H1 (cell line): ENCODE measurements at regions not wholly inside any gene's neighbourhood (a gene's known extent, or its start where the extent isn't known, plus 50 kb on each side); places are given as distances from the start of the nearest gene placed in this dataset.

Experiments
- CTCF ChIA-PET: fragments of 300-600 bp; sonication (Branson Sonifier 250); formaldehyde crosslinking; loops from one replicate; lab custom pipeline; 2021; ENCODE audit not compliant: partially characterized antibody; lab: Charles Lee
- POLR2A ChIA-PET: fragments of 300-600 bp; sonication (Branson Sonifier 250); formaldehyde crosslinking; loops from one replicate; lab custom pipeline; 2021; ENCODE audit warnings: inconsistent platforms; ENCODE audit not compliant: partially characterized antibody; lab: Charles Lee
- DNase-seq, 2 experiments: peaks; one replicate each; pipeline versions ENCODE4 v3.0.0 to v3.0.0-alpha.2; 2010 to 2022; ENCODE audit warnings: low spot score in 2 of 2, low read depth in 1 of 2, mixed read lengths in 1 of 2
- FAIRE-seq: peaks from 2 replicates; lab custom pipeline; 2011; peaks lifted over from hg19 to GRCh38; lab: Jason Lieb, UNC
- H2AFZ ChIP-seq: 2 replicates; pipeline ENCODE4 v1.8.1; 2012; ENCODE audit warnings: low read length, inconsistent platforms
- H2AK5ac ChIP-seq: 2 replicates; pipeline ENCODE4 v1.6.1; 2013; ENCODE audit warnings: low read depth, low read length
- H2BK120ac ChIP-seq: replicated peaks from 2 replicates; pipeline ENCODE3; 2013; ENCODE audit warnings: low read depth, low read length, inconsistent platforms
- H2BK12ac ChIP-seq: 2 replicates; pipeline ENCODE4 v1.6.1; 2013; ENCODE audit warnings: low read depth, low read length
- H2BK15ac ChIP-seq: 2 replicates; pipeline ENCODE4 v1.6.1; 2013; ENCODE audit warnings: low read length
- H2BK20ac ChIP-seq: 2 replicates; pipeline ENCODE4 v1.6.1; 2013; ENCODE audit warnings: low read length
- H2BK5ac ChIP-seq: 2 replicates; pipeline ENCODE4 v1.6.1; 2013; ENCODE audit warnings: low read depth, low read length
- H3K14ac ChIP-seq: 2 replicates; pipeline ENCODE4 v1.6.1; 2013; ENCODE audit warnings: inconsistent platforms; ENCODE audit not compliant: insufficient read length
- H3K18ac ChIP-seq: 2 replicates; pipeline ENCODE4 v1.6.1; 2013; ENCODE audit warnings: low read length; ENCODE audit errors: extremely low read depth
- H3K23ac ChIP-seq: 2 replicates; pipeline ENCODE4 v1.6.1; 2013; ENCODE audit warnings: inconsistent platforms; ENCODE audit not compliant: insufficient read length
- H3K23me2 ChIP-seq: 2 replicates; pipeline ENCODE4 v1.6.1; 2013; ENCODE audit warnings: low read depth, low read length
- H3K27ac ChIP-seq: 2 replicates; pipeline ENCODE4 v1.6.1; 2011; ENCODE audit warnings: low read depth, low read length, inconsistent platforms
- H3K27me3 ChIP-seq, 4 experiments: replicated peaks in 1 of 4; 1 replicate in 1 of 4; 2 replicates in 3 of 4; pipeline versions ENCODE4 v1.6.1 to v1.8.1; 2011 to 2013; ENCODE audit warnings: low read length in 3 of 4, mild to moderate bottlenecking in 3 of 4, inconsistent platforms in 2 of 4, mixed read lengths in 2 of 4, moderate library complexity in 1 of 4; ENCODE audit not compliant: control insufficient read depth in 3 of 4, insufficient read depth in 3 of 4; ENCODE audit errors: extremely low read depth in 1 of 4
- H3K36me3 ChIP-seq, 4 experiments: 2 replicates each; pipeline versions ENCODE4 v1.6.1 to v1.8.1; 2011 to 2013; ENCODE audit warnings: mild to moderate bottlenecking in 4 of 4, low read length in 3 of 4, moderate library complexity in 2 of 4, control low read depth in 1 of 4, inconsistent platforms in 1 of 4; ENCODE audit not compliant: insufficient read depth in 4 of 4, control insufficient read depth in 2 of 4
- H3K4ac ChIP-seq: replicated peaks from 2 replicates; pipeline ENCODE3; 2013; ENCODE audit warnings: low read length, low read depth, mixed read lengths, inconsistent platforms; ENCODE audit not compliant: insufficient read length
- H3K4me1 ChIP-seq, 4 experiments: replicated peaks in 1 of 4; 1 replicate in 1 of 4; 2 replicates in 3 of 4; pipeline versions ENCODE4 v1.6.1 to v1.8.1; 2011 to 2013; ENCODE audit warnings: low read length in 3 of 4, inconsistent platforms in 2 of 4, mixed read lengths in 1 of 4; ENCODE audit not compliant: insufficient read depth in 4 of 4, control insufficient read depth in 3 of 4
- H3K4me2 ChIP-seq, 2 experiments: 2 replicates each; pipeline versions ENCODE4 v1.6.1 to v1.8.1; 2011 to 2013; ENCODE audit warnings: low read depth in 2 of 2, low read length in 2 of 2, control low read depth in 1 of 2, inconsistent platforms in 1 of 2, mild to moderate bottlenecking in 1 of 2; ENCODE audit not compliant: insufficient read depth in 1 of 2
- H3K4me3 ChIP-seq, 4 experiments: fragments of 200-600, 300-600 bp in 1 of 4; sonication (generic), shearing (Covaris generic), sonication (Bioruptor Twin) in 1 of 4; 2 replicates each; pipeline versions ENCODE4 v1.5.1 to v1.8.1; 2011 to 2016; ENCODE audit warnings: low read length in 4 of 4, low read depth in 3 of 4, control low read depth in 2 of 4, inconsistent platforms in 2 of 4, mild to moderate bottlenecking in 2 of 4, mixed read lengths in 1 of 4, moderate library complexity in 1 of 4; ENCODE audit not compliant: insufficient read depth in 2 of 4; ENCODE audit errors: extremely low read depth in 1 of 4
- H3K56ac ChIP-seq: replicated peaks from 2 replicates; pipeline ENCODE3; 2013; ENCODE audit warnings: low read depth, mild to moderate bottlenecking, mixed read lengths, low read length, inconsistent platforms; ENCODE audit not compliant: insufficient read length
- H3K79me1 ChIP-seq: 2 replicates; pipeline ENCODE4 v1.6.1; 2013; ENCODE audit warnings: low read depth, low read length, control low read depth
- H3K79me2 ChIP-seq, 2 experiments: 2 replicates each; pipeline versions ENCODE4 v1.6.1 to v1.8.1; 2012 to 2013; ENCODE audit warnings: low read length in 2 of 2, mild to moderate bottlenecking in 2 of 2, inconsistent platforms in 1 of 2; ENCODE audit not compliant: insufficient read depth in 2 of 2, control insufficient read depth in 1 of 2
- H3K9ac ChIP-seq, 4 experiments: replicated peaks in 1 of 4; 1 replicate in 1 of 4; 2 replicates in 3 of 4; pipeline versions ENCODE4 v1.6.1 to v1.8.1; 2011 to 2013; ENCODE audit warnings: low read depth in 3 of 4, low read length in 3 of 4, control low read depth in 2 of 4, mild to moderate bottlenecking in 2 of 4, moderate library complexity in 2 of 4, inconsistent platforms in 1 of 4; ENCODE audit errors: extremely low read depth in 1 of 4
- H3K9me3 ChIP-seq, 2 experiments: 2 replicates each; pipeline versions ENCODE4 v1.6.1 to v1.8.1; 2012 to 2013; ENCODE audit warnings: mild to moderate bottlenecking in 2 of 2, moderate library complexity in 2 of 2, control low read depth in 1 of 2, inconsistent platforms in 1 of 2, low read depth in 1 of 2, low read length in 1 of 2, mixed read lengths in 1 of 2; ENCODE audit not compliant: insufficient read depth in 2 of 2
- H4K20me1 ChIP-seq, 2 experiments: replicated peaks in 1 of 2; 2 replicates each; pipeline versions ENCODE3 to v1.8.1; 2011 to 2013; ENCODE audit warnings: inconsistent platforms in 2 of 2, low read length in 2 of 2, mild to moderate bottlenecking in 1 of 2; ENCODE audit not compliant: insufficient read depth in 2 of 2, control insufficient read depth in 1 of 2
- H4K5ac ChIP-seq: 2 replicates; pipeline ENCODE4 v1.6.1; 2013; ENCODE audit warnings: low read length, low read depth, mixed read lengths, inconsistent platforms; ENCODE audit not compliant: insufficient read length
- H4K8ac ChIP-seq: 2 replicates; pipeline ENCODE4 v1.8.0; 2013; ENCODE audit warnings: mild to moderate bottlenecking, moderate library complexity, low read length, inconsistent platforms; ENCODE audit not compliant: insufficient read depth; ENCODE audit errors: extremely low read depth
- H4K91ac ChIP-seq: replicated peaks from 2 replicates; pipeline ENCODE3; 2013; ENCODE audit warnings: low read length, mixed read lengths, inconsistent platforms; ENCODE audit not compliant: insufficient read length
- MAFK ChIP-seq: IDR thresholded peaks from 2 replicates; pipeline ENCODE4 v1.6.1; 2012; ENCODE audit warnings: low read depth, mild to moderate bottlenecking, improper control_type of control experiment, low read length
- TAF1 ChIP-seq: IDR thresholded peaks from 2 replicates; pipeline ENCODE4 v1.6.1; 2011; ENCODE audit warnings: mild to moderate bottlenecking, low read depth, low read length
- WGBS, 2 experiments: shearing (Covaris generic) in 1 of 2; methylation state at CpG; one replicate each; pipeline versions ENCODE4 v1.1.6 to v1.1.7; 2013 to 2015; ENCODE audit warnings: low lambda C conversion rate in 2 of 2, mixed read lengths in 2 of 2, inconsistent platforms in 1 of 2, low coverage in 1 of 2, missing lambda C conversion rate in 1 of 2; ENCODE audit not compliant: insufficient replicate concordance in 2 of 2, insufficient coverage in 1 of 2, insufficient read length in 1 of 2; ENCODE audit errors: extremely low coverage in 1 of 2, missing lambda C conversion rate in 1 of 2; 5-methylcytosine and 5-hydroxymethylcytosine counted together

DNA sequence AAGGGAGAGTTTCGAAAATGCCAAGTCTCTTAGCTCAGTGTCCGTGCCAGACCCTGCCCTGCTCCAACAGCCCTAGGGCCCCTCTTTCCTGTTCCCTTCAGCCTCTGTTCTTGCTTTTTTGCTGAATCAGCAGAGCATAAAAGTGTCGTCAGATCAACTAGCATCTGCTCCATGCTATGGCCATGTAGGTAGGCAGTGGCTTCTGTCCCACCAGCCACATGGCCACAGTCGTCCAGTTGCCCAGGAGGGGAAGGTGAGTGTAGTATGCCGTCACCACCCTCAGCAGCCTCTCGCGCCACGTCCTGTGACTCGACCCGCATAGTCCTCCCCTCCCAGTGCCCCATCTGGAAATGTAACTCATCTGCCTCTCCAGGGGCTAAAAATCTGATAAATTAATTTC, 50.9 kb upstream of the ATP11A start:
- Histone ChIP-seq H3K9ac (no peak overlapping the region), H4K8ac (peak overlapping the region; percentile 76), H2BK20ac (peak overlapping the region; percentile 94; the same call in 1 of the 2 replicates), H3K23ac (no peak overlapping the region), H4K91ac (no peak overlapping the region), H2BK120ac (no peak overlapping the region), H2AK5ac (no peak overlapping the region), H3K79me2 (no peaks in the 10 kb centered on the region), H2AFZ (no peak overlapping the region), H3K23me2 (no peaks in the 10 kb centered on the region), H3K9me3 (no peaks in the 10 kb centered on the region), H3K4ac (no peak overlapping the region), H2BK12ac (peak overlapping the region; percentile 68; the same call in 1 of the 2 replicates), H3K36me3 (no peaks in the 10 kb centered on the region), H3K4me2 (no peak overlapping the region), H2BK5ac (no peak overlapping the region), H3K18ac (no peak overlapping the region), H3K79me1 (no peaks in the 10 kb centered on the region), H3K4me1 (peaks cover 0 to 14% (median 8%) of the 10 kb centered on the region in 4 experiments; a peak in 6 of 7 replicates)
- CTCF ChIA-PET = interaction anchor here (0.7 to 3.0 kb wide), 17 partner anchors 8 to 304 kb away, joined by 3 to 25 read pairs (median 4); no protein-coding TSS in a partner anchor
- 91% methylated on average over 10 of the region's 10 CpGs; no CpG with 5 or more reads in 1 of the 2 experiments for WGBS, 2 experiments
- TF ChIP-seq MAFK (peak; percentile 83), TAF1 (no peak)
- TF ChIP-seq, all 59 proteins: peak for 1
- Histone ChIP-seq H3K27ac (no peak overlapping the region), H4K5ac (no peak overlapping the region), H3K27me3 (peaks cover 0 to 6% (median 0%) of the 10 kb centered on the region in 4 experiments; a peak in 3 of 7 replicates), H3K14ac (no peak overlapping the region), H2BK15ac (no peak overlapping the region; the same call in 1 of the 2 replicates), H4K20me1 (no peaks in the 10 kb centered on the region), H3K56ac (no peak overlapping the region), H3K4me3 (no peak overlapping the region)
- FAIRE-seq (no peak), DNase-seq (no peak)
- POLR2A ChIA-PET = no interaction called here
